Keratinocyte (primary cell): ENCODE measurements at regions not wholly inside any gene's neighbourhood (a gene's known extent, or its start where the extent isn't known, plus 50 kb on each side); places are given as distances from the start of the nearest gene placed in this dataset.

Source experiments
- DNase-seq: peaks from one replicate; pipeline ENCODE4 v3.0.0-alpha.2; 2011; ENCODE audit warnings: low read depth, missing footprints, low spot score
- FAIRE-seq: peaks from 2 replicates; lab custom pipeline; 2011; peaks lifted over from hg19 to GRCh38; lab: Jason Lieb, UNC
- H2AFZ ChIP-seq: 2 replicates; pipeline ENCODE4 v1.6.0; 2012; ENCODE audit warnings: low read length, control low read depth, inconsistent platforms; ENCODE audit not compliant: control insufficient read depth
- H3K27ac ChIP-seq: 2 replicates; pipeline ENCODE4 v1.5.1; 2011; ENCODE audit warnings: low read length; ENCODE audit not compliant: control insufficient read depth, insufficient read depth
- H3K27me3 ChIP-seq: 3 replicates; pipeline ENCODE4 v1.6.0; 2011; ENCODE audit warnings: low read length; ENCODE audit not compliant: control insufficient read depth, insufficient read depth; ENCODE audit errors: extremely low read depth
- H3K36me3 ChIP-seq, 2 experiments: 2 replicates in 1 of 2; 3 replicates in 1 of 2; pipeline ENCODE4 v1.5.1; 2011; ENCODE audit warnings: low read length in 2 of 2, mild to moderate bottlenecking in 1 of 2; ENCODE audit not compliant: control insufficient read depth in 2 of 2, insufficient read depth in 2 of 2; ENCODE audit errors: extremely low read depth in 1 of 2
- H3K4me1 ChIP-seq: 3 replicates; pipeline ENCODE4 v1.5.1; 2011; ENCODE audit warnings: low read length; ENCODE audit not compliant: control insufficient read depth, insufficient read depth; ENCODE audit errors: extremely low read depth
- H3K4me2 ChIP-seq: 3 replicates; pipeline ENCODE4 v1.6.0; 2011; ENCODE audit warnings: low read depth, low read length; ENCODE audit not compliant: control insufficient read depth, insufficient read depth; ENCODE audit errors: extremely low read depth
- H3K4me3 ChIP-seq, 3 experiments: fragments of 200-600 bp in 1 of 3; sonication (generic) in 1 of 3; 2 replicates in 2 of 3; 3 replicates in 1 of 3; pipeline ENCODE4 v1.5.1; 2011 to 2016; ENCODE audit warnings: low read length in 3 of 3, mild to moderate bottlenecking in 3 of 3, control low read depth in 2 of 3, inconsistent platforms in 1 of 3, low read depth in 1 of 3, mixed read lengths in 1 of 3, mixed run types in 1 of 3, moderate library complexity in 1 of 3; ENCODE audit not compliant: control insufficient read depth in 2 of 3, insufficient read depth in 2 of 3; ENCODE audit errors: extremely low read depth in 1 of 3
- H3K79me2 ChIP-seq: 2 replicates; pipeline ENCODE4 v1.6.0; 2012; ENCODE audit warnings: low read length; ENCODE audit not compliant: control insufficient read depth, insufficient read depth
- H3K9ac ChIP-seq: 3 replicates; pipeline ENCODE4 v1.6.0; 2011; ENCODE audit warnings: low read length; ENCODE audit not compliant: control insufficient read depth, insufficient read depth; ENCODE audit errors: extremely low read depth
- H3K9me1 ChIP-seq: 3 replicates; pipeline ENCODE4 v1.6.0; 2011; ENCODE audit warnings: low read length; ENCODE audit not compliant: control insufficient read depth, insufficient read depth; ENCODE audit errors: extremely low read depth
- H3K9me3 ChIP-seq: 2 replicates; pipeline ENCODE4 v1.5.1; 2012; ENCODE audit warnings: low read depth, low read length; ENCODE audit not compliant: control insufficient read depth
- H4K20me1 ChIP-seq: 3 replicates; pipeline ENCODE4 v1.6.0; 2011; ENCODE audit warnings: low read length; ENCODE audit not compliant: control insufficient read depth, insufficient read depth; ENCODE audit errors: extremely low read depth
- CTCF ChIP-seq, 3 experiments: IDR thresholded peaks in 1 of 3; conservative IDR thresholded peaks in 1 of 3; optimal IDR thresholded peaks in 1 of 3; 2 replicates in 2 of 3; 3 replicates in 1 of 3; pipeline versions ENCODE3 to v1.5.1; 2011; ENCODE audit warnings: low read length in 3 of 3, mild to moderate bottlenecking in 3 of 3, moderate library complexity in 2 of 3, control low read depth in 1 of 3, inconsistent platforms in 1 of 3; ENCODE audit not compliant: insufficient read depth in 2 of 3; ENCODE audit errors: extremely low read depth in 1 of 3
- EZH2 ChIP-seq: IDR thresholded peaks from one replicate; pipeline ENCODE4 v1.6.1; 2012; ENCODE audit warnings: inconsistent platforms, mild to moderate bottlenecking, low read length, moderate library complexity
- dilution Hi-C: fragments of 300-500 bp; cut with MboI; formaldehyde crosslinking; loops from one replicate; pipeline ENCODE4 v1.7.0; 2020; ENCODE audit warnings: low sequenced_read_pairs; ENCODE audit not compliant: extremely low pct_ligation_motif_present

GRCh38 chr6:14513496-14514393, 396.2 kb downstream of the CD83 start:
- Histone ChIP-seq H3K9me1 (no peaks in the 10 kb centered on the region), H3K9me3 (no peaks in the 10 kb centered on the region), H4K20me1 (no peaks in the 10 kb centered on the region), H3K4me2 (no peak overlapping the region), H3K4me1 (peaks cover 17% of the 10 kb centered on the region), H3K36me3 (no peaks in the 10 kb centered on the region), H3K27me3 (no peaks in the 10 kb centered on the region), H3K79me2 (no peaks in the 10 kb centered on the region), H3K9ac (no peak overlapping the region), H3K27ac (no peak overlapping the region), H3K4me3 (no peak overlapping the region), H2AFZ (no peak overlapping the region)
- TF ChIP-seq CTCF (optimal IDR thresholded peaks at IDR 0.05 in 1 of 3, IDR thresholded peaks at IDR 0.05 in 1 of 3, conservative IDR thresholded peaks at IDR 0.05 in 1 of 3; ENCODE audit: extremely low read depth in 1 of 3, insufficient read depth in 2 of 3, low read length in 3 of 3), result no peak
- TF ChIP-seq EZH2, result no peak
- FAIRE-seq, result no peak
- dilution Hi-C loops, result no loop called here
- DNase-seq, result no peak

- H3K27me3 ChIP-seq, result no peaks in the 10 kb centered on the region
- no peaks in the 10 kb centered on the region for H3K9me1 ChIP-seq
- FAIRE-seq, result no peak
- peak overlapping the region; percentile 92 for H2AFZ ChIP-seq
- dilution Hi-C loops, result no loop called here
- DNase-seq, result no peak
- no peaks in the 10 kb centered on the region for H3K9me3 ChIP-seq
- no peaks in the 10 kb centered on the region for H3K36me3 ChIP-seq
- no peaks in the 10 kb centered on the region for H4K20me1 ChIP-seq
- H3K9ac ChIP-seq, result peak overlapping the region; percentile 29
- peak overlapping the region in 2 of 3 experiments; percentile 49 to 50 for H3K4me3 ChIP-seq
- peak overlapping the region; percentile 34 for H3K27ac ChIP-seq
- peak overlapping the region; percentile 89 for H3K4me2 ChIP-seq
- no peaks in the 10 kb centered on the region for H3K79me2 ChIP-seq
- H3K4me1 ChIP-seq, result peaks cover 25% of the 10 kb centered on the region
- TF ChIP-seq EZH2 (no peak), CTCF (optimal IDR thresholded peaks at IDR 0.05 in 1 of 3, IDR thresholded peaks at IDR 0.05 in 1 of 3, conservative IDR thresholded peaks at IDR 0.05 in 1 of 3; ENCODE audit: extremely low read depth in 1 of 3, insufficient read depth in 2 of 3, low read length in 3 of 3) (no peak)
Observed at GRCh38 chr6:14516956-14517355, 399.4 kb downstream of the CD83 start.
